ENCODE measurements at regions not wholly inside any gene's neighbourhood (a gene's known extent, or its start where the extent isn't known, plus 50 kb on each side); places are given as distances from the start of the nearest gene placed in this dataset.

GRCh38 chr6:54587277-54587676 lies 259.3 kb upstream of the FAM83B start:
- Histone ChIP-seq H3K36me3 (no peaks in the 10 kb centered on the region), H3K4me3 (ENCODE audit: low read depth, low read length) (no peak overlapping the region), H3K27me3 (ENCODE audit: insufficient read depth, low read depth, severe bottlenecking) (peaks cover 7% of the 10 kb centered on the region), H3K27ac (no peak overlapping the region), H3K9me3 (ENCODE audit: severe bottlenecking) (no peaks in the 10 kb centered on the region)
- no peak for TF ChIP-seq CTCF (IDR thresholded peaks at IDR 0.05; ENCODE audit: low read depth, low read length)
- DNase-seq, result no peak

- Histone ChIP-seq H3K36me3 (no peaks in the 10 kb centered on the region), H3K27ac (no peak overlapping the region), H3K4me3 (ENCODE audit: low read depth, low read length) (no peak overlapping the region), H3K27me3 (ENCODE audit: insufficient read depth, low read depth, severe bottlenecking) (peaks cover 7% of the 10 kb centered on the region), H3K9me3 (ENCODE audit: severe bottlenecking) (no peaks in the 10 kb centered on the region)
- TF ChIP-seq CTCF (IDR thresholded peaks at IDR 0.05; ENCODE audit: low read depth, low read length), result no peak
- DNase-seq, result no peak
Measured at GRCh38 chr6:54588176-54588575, 258.4 kb upstream of the FAM83B start.

- no peaks in the 10 kb centered on the region for H3K9me3 ChIP-seq (ENCODE audit: severe bottlenecking)
- H3K4me3 ChIP-seq (ENCODE audit: low read depth, low read length), result no peak overlapping the region
- H3K27me3 ChIP-seq (ENCODE audit: insufficient read depth, low read depth, severe bottlenecking), result peaks cover 10% of the 10 kb centered on the region
- no peak overlapping the region for H3K27ac ChIP-seq
- TF ChIP-seq CTCF (IDR thresholded peaks at IDR 0.05; ENCODE audit: low read depth, low read length), result no peak
- H3K36me3 ChIP-seq, result no peaks in the 10 kb centered on the region
- no peak for DNase-seq
Measured at GRCh38 chr6:54595844-54596243, 250.7 kb upstream of the FAM83B start.

GRCh38 chr6:54598787-54599313 lies 247.7 kb upstream of the FAM83B start:
- H3K4me3 ChIP-seq (ENCODE audit: low read depth, low read length), result no peak overlapping the region
- no peaks in the 10 kb centered on the region for H3K36me3 ChIP-seq
- no peak overlapping the region for H3K27ac ChIP-seq
- DNase-seq, result no peak
- TF ChIP-seq CTCF (IDR thresholded peaks at IDR 0.05; ENCODE audit: low read depth, low read length), result no peak
- no peaks in the 10 kb centered on the region for H3K9me3 ChIP-seq (ENCODE audit: severe bottlenecking)
- H3K27me3 ChIP-seq (ENCODE audit: insufficient read depth, low read depth, severe bottlenecking), result peaks cover 9% of the 10 kb centered on the region

- Histone ChIP-seq H3K36me3 (no peaks in the 10 kb centered on the region), H3K27me3 (ENCODE audit: insufficient read depth, low read depth, severe bottlenecking) (peaks cover 6% of the 10 kb centered on the region), H3K9me3 (ENCODE audit: severe bottlenecking) (no peaks in the 10 kb centered on the region), H3K4me3 (ENCODE audit: low read depth, low read length) (no peak overlapping the region), H3K27ac (no peak overlapping the region)
- no peak for DNase-seq
- no peak for TF ChIP-seq CTCF (IDR thresholded peaks at IDR 0.05; ENCODE audit: low read depth, low read length)
Measured at GRCh38 chr6:54601600-54602300, 244.8 kb upstream of the FAM83B start.

- Histone ChIP-seq H3K27me3 (ENCODE audit: insufficient read depth, low read depth, severe bottlenecking) (peaks cover 6% of the 10 kb centered on the region), H3K36me3 (no peaks in the 10 kb centered on the region), H3K9me3 (ENCODE audit: severe bottlenecking) (no peaks in the 10 kb centered on the region), H3K4me3 (ENCODE audit: low read depth, low read length) (no peak overlapping the region), H3K27ac (no peak overlapping the region)
- no peak for TF ChIP-seq CTCF (IDR thresholded peaks at IDR 0.05; ENCODE audit: low read depth, low read length)
- DNase-seq, result no peak
Measured at GRCh38 chr6:54602591-54602990, 244.0 kb upstream of the FAM83B start.

Measured in WERI-Rb-1 (cell line).